Panc1 (cell line): ENCODE measurements at regions not wholly inside any gene's neighbourhood (a gene's known extent, or its start where the extent isn't known, plus 50 kb on each side); places are given as distances from the start of the nearest gene placed in this dataset.

Experiments used
- CTCF ChIP-seq: fragments of 450-650 bp; IDR thresholded peaks from 2 replicates; pipeline ENCODE4 v1.5.1; 2017; ENCODE audit warnings: mild to moderate bottlenecking
- TF ChIP-seq, protein P1 (sequence below), 2 experiments: IDR thresholded peaks; 2 replicates each; pipeline ENCODE4 v1.6.1; 2011 to 2012; ENCODE audit warnings: low read depth in 2 of 2, control low read depth in 1 of 2, low read length in 1 of 2, mild to moderate bottlenecking in 1 of 2, moderate library complexity in 1 of 2; ENCODE audit not compliant: insufficient read depth in 1 of 2

DNA sequence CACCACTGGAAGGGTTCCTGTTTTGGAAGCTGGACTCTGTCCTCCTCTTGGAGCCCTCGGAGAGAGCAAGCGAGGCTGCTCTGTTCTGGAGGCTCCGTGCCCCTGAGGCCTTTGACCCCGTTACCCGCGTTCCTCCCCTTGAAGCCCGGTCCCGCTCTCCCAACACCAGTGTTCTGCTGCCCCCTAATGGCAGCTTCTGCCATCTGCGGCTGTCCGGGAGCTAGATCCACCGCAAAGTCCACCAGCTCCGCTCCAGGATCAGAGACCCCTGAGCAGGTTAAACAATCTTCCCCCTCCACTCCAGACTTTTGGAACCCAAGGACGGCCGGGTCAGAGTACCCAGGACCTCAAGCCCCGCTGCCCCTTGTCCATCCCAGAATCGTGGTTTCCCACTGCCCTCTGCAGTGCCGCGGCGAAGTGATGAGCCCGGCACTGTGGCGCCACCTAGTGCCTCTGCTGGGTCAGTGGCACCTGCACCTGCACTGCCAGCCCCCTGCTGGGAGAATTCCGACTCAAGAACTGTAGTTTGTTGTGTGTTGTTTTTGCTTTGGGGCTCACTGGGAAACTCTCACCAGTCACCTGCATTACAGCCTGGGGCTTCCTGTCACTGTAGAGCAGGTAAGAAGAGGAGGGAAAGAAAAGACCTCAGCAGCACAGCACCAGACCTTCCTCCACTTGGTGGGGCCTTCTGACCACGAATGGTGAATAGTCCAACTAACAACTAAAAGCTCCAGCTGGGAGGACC, 63.5 kb upstream of the NFASC start:
- TF ChIP-seq CTCF: peak; percentile 99
- TF ChIP-seq, protein P1, sequence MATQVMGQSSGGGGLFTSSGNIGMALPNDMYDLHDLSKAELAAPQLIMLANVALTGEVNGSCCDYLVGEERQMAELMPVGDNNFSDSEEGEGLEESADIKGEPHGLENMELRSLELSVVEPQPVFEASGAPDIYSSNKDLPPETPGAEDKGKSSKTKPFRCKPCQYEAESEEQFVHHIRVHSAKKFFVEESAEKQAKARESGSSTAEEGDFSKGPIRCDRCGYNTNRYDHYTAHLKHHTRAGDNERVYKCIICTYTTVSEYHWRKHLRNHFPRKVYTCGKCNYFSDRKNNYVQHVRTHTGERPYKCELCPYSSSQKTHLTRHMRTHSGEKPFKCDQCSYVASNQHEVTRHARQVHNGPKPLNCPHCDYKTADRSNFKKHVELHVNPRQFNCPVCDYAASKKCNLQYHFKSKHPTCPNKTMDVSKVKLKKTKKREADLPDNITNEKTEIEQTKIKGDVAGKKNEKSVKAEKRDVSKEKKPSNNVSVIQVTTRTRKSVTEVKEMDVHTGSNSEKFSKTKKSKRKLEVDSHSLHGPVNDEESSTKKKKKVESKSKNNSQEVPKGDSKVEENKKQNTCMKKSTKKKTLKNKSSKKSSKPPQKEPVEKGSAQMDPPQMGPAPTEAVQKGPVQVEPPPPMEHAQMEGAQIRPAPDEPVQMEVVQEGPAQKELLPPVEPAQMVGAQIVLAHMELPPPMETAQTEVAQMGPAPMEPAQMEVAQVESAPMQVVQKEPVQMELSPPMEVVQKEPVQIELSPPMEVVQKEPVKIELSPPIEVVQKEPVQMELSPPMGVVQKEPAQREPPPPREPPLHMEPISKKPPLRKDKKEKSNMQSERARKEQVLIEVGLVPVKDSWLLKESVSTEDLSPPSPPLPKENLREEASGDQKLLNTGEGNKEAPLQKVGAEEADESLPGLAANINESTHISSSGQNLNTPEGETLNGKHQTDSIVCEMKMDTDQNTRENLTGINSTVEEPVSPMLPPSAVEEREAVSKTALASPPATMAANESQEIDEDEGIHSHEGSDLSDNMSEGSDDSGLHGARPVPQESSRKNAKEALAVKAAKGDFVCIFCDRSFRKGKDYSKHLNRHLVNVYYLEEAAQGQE (IDR thresholded peaks at IDR 0.05; ENCODE audit: insufficient read depth in 1 of 2, low read depth in 2 of 2, low read length in 1 of 2): no peak
